AG04450 (cell line): ENCODE measurements at regions not wholly inside any gene's neighbourhood (a gene's known extent, or its start where the extent isn't known, plus 50 kb on each side); places are given as distances from the start of the nearest gene placed in this dataset.

Experiments
- CTCF ChIA-PET: fragments of 300-600, 350-600 bp; formaldehyde crosslinking; extraction: SDS; loops from one replicate; lab custom pipeline; 2022; ENCODE audit warnings: antibody characterized with exemption, inconsistent platforms; lab: Charles Lee
- POLR2A ChIA-PET: fragments of 350-600 bp; formaldehyde crosslinking; extraction: SDS; loops from one replicate; lab custom pipeline; 2021; ENCODE audit warnings: antibody characterized with exemption, inconsistent platforms; lab: Yijun Ruan, JAX
- DNase-seq: peaks from one replicate; pipeline ENCODE4 v3.0.0-alpha.2; 2011; ENCODE audit warnings: low read depth, low spot score
- H3K27ac ChIP-seq: one replicate; pipeline ENCODE4 v1.5.1; 2012; ENCODE audit warnings: low read depth, low read length, control low read depth
- H3K27me3 ChIP-seq: one replicate; pipeline ENCODE4 v1.6.0; 2012; ENCODE audit warnings: low read length; ENCODE audit not compliant: control insufficient read depth, insufficient read depth
- H3K4me3 ChIP-seq: 2 replicates; pipeline ENCODE4 v1.5.1; 2011; ENCODE audit warnings: mild to moderate bottlenecking, low read depth, low read length, control low read depth
- H3K9me3 ChIP-seq: 2 replicates; pipeline ENCODE4 v1.5.1; 2012; ENCODE audit warnings: low read length; ENCODE audit not compliant: control insufficient read depth, insufficient read depth
- TF ChIP-seq, protein P1 (sequence below): IDR thresholded peaks from 2 replicates; pipeline ENCODE4 v1.5.1; 2011; ENCODE audit warnings: low read depth, low read length, control low read depth, inconsistent platforms

DNA sequence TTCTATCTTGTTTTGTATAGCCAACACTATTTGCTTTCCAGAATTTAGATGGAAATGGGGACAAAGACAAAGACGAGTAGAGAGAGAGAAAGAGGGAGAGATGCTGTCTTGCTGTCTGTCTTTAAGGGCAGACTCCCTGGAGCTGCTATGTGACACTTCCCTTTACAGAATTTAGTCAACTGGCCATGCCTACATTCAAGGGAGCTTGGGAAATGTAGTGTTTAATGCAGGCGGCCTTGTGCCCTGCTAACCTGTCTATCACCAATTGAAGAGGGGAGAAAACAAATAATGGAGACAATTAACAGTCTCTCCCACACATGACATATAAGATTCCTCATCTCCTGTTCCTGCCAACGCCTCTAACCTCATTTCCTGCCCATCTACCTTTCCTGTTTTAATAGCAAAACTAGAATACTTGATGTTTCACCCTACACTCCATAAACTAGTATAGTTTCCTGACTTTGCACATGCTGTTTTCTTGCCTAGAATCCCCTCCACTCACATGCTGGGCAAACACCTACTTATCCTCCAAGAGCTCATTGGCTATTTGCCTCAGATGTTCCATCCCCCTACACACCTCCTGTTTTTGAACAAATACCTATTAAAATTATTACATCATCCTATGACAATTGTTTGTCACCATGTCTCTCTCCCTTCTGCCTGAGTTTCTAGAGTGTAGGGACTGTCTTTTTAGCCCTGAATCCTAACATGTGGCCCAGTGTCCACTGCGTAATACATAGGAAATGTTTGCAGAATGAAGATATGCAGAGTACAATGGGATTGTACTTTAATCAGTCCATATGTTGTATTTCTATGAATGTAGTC is 117.2 kb downstream of the SLC25A24 start:
- ChIA-PET POLR2A (no interaction called here), CTCF (no interaction called here)

DNA sequence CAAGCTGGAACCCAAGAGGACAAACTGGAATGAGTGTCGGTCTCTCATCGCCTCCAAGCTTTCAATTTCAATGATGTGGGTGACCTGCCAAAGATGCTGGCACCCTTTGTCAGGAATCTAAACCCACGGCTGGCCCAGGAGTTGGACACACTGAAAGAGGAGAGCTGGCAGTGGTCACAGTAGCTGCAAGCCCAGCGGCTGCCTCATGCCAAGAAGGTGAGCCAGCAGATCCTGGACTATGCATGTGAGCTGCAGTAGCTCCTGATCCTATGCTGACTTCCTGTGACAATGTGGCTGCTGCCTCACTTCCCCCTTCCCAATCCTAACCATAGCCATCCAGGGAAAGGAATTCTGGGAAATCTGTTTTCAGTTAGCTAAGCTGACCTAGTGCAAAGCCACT is 117.0 kb upstream of the VAV3 start:
- ChIA-PET CTCF (no interaction called here), POLR2A (no interaction called here)
- H3K4me3 ChIP-seq, result no peak overlapping the region
- TF ChIP-seq, protein P1, sequence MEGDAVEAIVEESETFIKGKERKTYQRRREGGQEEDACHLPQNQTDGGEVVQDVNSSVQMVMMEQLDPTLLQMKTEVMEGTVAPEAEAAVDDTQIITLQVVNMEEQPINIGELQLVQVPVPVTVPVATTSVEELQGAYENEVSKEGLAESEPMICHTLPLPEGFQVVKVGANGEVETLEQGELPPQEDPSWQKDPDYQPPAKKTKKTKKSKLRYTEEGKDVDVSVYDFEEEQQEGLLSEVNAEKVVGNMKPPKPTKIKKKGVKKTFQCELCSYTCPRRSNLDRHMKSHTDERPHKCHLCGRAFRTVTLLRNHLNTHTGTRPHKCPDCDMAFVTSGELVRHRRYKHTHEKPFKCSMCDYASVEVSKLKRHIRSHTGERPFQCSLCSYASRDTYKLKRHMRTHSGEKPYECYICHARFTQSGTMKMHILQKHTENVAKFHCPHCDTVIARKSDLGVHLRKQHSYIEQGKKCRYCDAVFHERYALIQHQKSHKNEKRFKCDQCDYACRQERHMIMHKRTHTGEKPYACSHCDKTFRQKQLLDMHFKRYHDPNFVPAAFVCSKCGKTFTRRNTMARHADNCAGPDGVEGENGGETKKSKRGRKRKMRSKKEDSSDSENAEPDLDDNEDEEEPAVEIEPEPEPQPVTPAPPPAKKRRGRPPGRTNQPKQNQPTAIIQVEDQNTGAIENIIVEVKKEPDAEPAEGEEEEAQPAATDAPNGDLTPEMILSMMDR, result no peak
- no peak overlapping the region for H3K27ac ChIP-seq
- H3K9me3 ChIP-seq, result no peaks in the 10 kb centered on the region
- no peak for DNase-seq
- no peaks in the 10 kb centered on the region for H3K27me3 ChIP-seq

More for the DNA sequence above, 117.2 kb downstream of the SLC25A24 start:
- no peak overlapping the region for H3K4me3 ChIP-seq
- no peaks in the 10 kb centered on the region for H3K9me3 ChIP-seq
- no peak for DNase-seq
- no peak overlapping the region for H3K27ac ChIP-seq
- TF ChIP-seq, protein P1, result no peak
- no peaks in the 10 kb centered on the region for H3K27me3 ChIP-seq

DNA sequence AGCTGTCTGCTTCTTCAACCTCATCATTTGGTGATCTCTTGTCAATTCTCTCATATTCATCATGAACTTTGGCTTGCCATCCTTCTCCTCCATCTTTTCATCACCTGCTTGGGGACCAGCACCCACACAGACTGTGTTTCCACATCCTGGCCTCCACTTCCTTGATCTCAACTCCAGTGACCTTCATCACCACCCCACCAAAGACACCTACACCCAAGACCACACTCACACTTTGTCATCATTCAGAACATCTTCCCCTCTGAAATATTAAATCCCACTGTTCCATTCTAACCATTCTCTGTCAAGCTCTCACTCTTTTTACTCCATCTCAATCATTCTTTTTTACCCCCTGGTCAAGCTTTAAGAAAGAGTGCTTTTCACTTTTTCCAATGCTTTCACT is 115.5 kb upstream of the VAV3 start:
- TF ChIP-seq, protein P1, result no peak
- Histone ChIP-seq H3K4me3 (no peak overlapping the region), H3K27ac (no peak overlapping the region), H3K9me3 (no peaks in the 10 kb centered on the region), H3K27me3 (no peaks in the 10 kb centered on the region)
- ChIA-PET CTCF (no interaction called here), POLR2A (no interaction called here)
- no peak for DNase-seq

DNA sequence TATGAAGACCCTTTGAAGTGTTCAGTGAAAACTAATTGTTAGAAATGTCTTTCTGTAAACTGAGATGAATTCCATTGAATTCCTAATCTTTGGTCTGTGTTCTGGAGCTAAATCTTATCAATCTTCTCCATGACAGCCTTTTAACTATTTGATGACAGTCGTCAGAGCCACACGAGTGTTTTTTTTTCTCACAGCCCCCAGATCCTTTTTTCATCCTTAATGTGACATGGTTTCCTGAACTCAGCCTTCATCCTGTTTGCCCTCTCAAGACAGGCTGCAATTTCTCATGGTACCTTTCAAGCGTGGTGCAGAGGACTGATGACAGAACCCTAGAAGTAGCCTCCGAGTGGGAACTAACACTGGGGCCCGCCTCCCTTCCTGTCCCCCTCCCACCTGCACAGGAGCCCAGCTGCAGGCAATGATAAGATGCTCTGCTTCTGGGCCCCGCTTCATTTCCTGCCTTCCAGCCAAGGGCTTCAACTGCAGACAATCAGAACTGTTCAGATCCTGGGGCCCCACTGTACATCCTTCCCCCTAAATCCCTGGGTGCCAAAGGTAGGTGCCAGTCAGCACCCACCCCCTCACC is 114.6 kb upstream of the VAV3 start:
- Histone ChIP-seq H3K4me3 (no peak overlapping the region), H3K9me3 (no peaks in the 10 kb centered on the region), H3K27me3 (no peaks in the 10 kb centered on the region), H3K27ac (no peak overlapping the region)
- TF ChIP-seq, protein P1, result no peak
- POLR2A ChIA-PET, result no interaction called here
- DNase-seq, result no peak
- CTCF ChIA-PET, result no interaction called here

DNA sequence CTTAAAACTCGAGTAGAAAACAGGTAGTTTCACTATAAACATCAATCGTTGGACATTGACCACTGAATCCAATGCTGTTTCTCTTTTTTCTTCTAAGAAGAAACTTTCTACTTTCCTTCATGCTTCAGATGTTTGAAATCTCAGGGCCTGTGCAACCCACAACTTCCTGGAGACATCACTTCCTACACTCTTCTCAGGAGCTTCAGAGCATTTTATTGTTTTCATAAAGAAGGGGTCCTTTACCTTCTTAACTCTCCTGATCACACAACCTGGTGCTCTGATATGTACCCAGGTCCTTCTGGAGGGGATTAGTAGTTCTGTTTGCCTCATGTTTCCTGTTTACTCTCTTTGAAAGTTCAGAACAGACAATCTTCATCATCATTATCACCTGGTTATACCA is 113.0 kb upstream of the VAV3 start:
- ChIA-PET CTCF (no interaction called here), POLR2A (no interaction called here)
- Histone ChIP-seq H3K27me3 (no peaks in the 10 kb centered on the region), H3K4me3 (no peak overlapping the region), H3K9me3 (no peaks in the 10 kb centered on the region), H3K27ac (no peak overlapping the region)
- TF ChIP-seq, protein P1, result no peak
- no peak for DNase-seq
